ENCODE measurements at regions not wholly inside any gene's neighbourhood (a gene's known extent, or its start where the extent isn't known, plus 50 kb on each side); places are given as distances from the start of the nearest gene placed in this dataset.

DNA sequence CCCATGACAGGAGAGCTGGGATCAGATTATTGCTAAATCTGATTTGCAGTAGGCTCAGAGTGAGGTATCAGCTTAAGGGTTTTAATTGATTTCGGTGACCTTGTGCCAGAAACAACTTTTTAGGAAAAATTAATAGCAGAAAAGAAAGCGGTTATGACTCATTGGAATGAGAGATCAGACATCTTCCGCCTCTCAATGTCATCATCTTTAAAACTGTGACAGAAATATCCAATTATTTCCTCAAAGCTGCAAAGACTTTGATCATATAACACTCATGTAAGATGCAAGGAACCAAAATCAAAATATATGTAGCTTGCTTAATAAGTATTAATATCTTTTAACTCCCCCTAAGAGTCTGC is 190.1 kb upstream of the FOXF1 start:
- DNase-seq (ENCODE audit: low read depth) = no peak

DNA sequence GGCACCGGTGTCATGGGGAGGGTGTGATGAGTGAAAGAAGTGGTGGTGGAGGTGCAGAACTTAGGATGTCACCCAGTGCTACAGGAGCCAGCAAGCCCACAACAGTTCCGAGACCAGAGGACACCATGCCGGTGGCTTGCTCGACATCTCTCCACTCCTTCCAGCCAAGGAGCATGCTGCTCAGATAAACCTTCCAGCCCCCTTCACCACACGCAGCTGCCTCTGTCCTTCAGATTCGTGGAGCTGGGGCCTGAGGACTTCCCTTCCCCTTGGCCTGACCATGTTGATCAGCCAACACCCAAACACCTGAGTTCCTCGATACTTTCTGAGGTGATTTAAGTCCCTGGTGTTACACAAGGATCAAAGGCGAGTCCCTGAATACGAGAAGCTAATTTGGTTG is 188.8 kb upstream of the FOXF1 start:
- DNase-seq (ENCODE audit: low read depth) = no peak

DNA sequence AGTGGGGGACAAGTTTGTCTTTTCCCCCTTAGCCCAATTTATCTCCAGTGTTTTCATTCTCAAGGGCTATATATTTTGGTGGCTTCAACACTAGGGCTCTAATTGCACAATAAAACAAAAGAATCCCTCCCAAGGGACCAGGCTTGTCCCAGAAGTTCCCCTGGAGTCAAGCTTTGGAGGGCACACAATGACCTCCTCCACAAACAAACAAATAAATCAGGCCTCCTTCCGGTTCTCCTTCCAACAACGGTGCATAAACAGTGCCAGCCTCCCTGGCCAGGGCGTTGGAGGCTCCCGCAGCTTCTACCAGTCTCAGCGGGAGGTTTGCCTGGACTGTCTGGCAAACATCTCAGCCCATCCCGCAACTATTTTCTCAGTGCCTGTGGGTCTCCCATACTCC is 188.0 kb upstream of the FOXF1 start:
- no peak for DNase-seq (ENCODE audit: low read depth)

DNA sequence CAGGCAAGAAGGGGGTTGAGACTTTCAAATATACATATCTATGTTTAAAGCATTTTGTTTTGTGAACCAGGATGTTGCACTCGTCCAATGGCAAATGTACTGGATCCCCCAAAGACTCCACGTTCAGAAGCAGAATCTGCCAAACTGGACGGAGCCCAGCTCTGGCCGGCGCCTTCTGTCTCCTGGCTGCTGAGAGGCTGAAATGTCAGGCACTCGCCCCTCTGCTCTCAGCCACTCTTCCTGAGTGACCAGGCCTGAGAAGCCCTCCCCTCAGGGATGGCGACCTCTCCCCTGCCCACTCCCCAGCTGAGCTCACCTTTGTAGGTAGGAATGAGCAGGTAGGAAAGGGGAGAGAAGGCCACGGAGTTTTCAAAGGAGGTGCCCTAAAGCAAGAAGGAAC is 187.5 kb upstream of the FOXF1 start:
- no peak for DNase-seq (ENCODE audit: low read depth)

DNA sequence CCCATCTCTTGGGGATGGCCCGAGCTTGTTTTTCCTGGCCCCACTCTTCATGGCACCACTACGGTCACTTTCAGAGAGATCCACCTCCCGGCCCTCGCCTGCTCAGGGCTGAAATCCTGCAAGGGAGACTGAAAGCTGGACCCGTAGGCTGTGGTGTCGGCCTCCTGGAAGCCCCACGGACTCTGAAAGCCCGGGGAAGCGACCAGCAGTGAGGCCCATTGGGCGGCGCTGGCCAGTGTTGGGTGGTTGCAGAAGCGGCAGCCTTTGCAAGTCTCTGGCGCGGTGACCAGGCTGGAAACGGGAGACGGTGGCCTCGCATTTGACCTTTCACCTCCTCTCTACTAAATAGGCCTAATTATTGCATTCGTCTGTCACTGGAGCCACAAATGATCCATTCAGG is 186.0 kb upstream of the FOXF1 start:
- DNase-seq (ENCODE audit: low read depth) = no peak

DNA sequence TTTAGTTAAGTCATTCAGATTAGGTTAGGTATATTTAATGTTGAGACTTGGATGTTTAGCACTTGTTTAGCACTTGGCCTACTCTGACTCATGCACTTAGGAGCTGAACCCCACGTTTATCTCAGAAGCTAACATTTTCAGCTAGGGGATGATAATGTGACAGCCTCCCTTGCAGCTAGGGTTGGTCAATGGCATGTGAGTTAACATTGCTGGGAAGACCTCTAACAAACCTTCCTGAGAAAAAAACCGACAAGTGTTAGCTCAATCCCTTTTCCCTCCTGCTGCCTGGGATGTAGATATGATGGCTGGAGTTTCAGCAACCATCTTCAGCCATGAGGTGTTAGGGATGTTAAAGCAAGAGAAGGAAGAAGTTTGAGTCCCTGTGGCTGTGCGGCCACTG is 185.0 kb upstream of the FOXF1 start:
- no peak for DNase-seq (ENCODE audit: low read depth)

DNA sequence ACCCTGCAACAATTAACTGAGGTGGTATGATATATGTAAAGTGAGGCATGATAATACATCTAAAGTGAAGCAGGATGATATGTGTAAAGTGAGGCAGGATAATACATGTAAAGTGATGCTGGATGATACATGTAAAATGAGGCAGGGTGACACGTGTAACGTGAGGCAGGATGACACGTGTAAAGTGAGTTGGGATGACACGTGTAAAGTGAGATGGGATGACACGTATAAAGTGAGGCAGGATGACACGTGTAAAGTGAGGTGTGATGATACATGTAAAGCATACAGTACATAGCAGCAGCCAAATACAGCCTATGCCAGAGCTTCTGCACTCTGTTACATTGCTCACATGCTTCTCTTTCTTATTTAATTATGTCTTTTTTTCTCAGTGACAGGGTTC is 184.4 kb upstream of the FOXF1 start:
- no peak for DNase-seq (ENCODE audit: low read depth)

DNA sequence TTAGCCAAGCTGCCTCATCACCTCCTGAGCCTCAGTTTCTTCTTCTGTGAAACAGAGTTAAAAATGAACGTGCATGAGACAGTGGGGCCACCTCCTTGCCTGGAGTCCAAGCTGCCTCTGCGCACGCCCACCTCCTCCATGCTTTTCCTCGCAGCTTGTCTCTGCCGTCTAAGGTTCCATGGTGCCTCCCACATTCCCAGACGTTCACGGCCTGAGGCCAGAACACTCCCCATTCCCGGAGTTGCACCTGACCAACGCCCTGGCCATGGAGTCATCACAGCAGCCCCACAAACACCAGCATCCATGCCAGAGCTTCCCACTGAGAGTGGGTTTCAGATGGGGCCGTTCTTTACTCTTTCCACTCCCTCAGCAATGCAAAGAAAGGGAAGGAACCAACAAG is 183.0 kb upstream of the FOXF1 start:
- no peak for DNase-seq (ENCODE audit: low read depth)

DNA sequence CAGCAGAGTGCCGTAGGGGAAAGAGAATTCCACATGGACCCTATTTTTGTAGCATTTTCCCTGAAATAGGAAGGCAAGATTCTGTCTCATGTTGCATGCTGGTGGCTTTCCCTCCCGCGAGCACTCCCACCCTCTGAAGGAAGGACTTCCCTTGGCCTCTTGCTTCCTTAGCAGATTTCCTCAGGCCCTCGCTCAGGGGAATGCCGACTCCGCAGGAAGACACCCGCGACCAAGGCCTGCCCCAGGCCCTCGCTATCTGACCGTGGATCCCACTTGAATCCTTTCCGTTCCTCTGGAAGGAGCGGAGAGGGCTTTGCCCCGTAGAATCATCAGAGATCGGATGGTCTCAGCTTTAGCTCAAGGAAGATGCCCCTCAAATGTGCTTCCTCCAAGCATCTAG is 179.4 kb upstream of the FOXF1 start:
- DNase-seq (ENCODE audit: low read depth) = no peak

DNA sequence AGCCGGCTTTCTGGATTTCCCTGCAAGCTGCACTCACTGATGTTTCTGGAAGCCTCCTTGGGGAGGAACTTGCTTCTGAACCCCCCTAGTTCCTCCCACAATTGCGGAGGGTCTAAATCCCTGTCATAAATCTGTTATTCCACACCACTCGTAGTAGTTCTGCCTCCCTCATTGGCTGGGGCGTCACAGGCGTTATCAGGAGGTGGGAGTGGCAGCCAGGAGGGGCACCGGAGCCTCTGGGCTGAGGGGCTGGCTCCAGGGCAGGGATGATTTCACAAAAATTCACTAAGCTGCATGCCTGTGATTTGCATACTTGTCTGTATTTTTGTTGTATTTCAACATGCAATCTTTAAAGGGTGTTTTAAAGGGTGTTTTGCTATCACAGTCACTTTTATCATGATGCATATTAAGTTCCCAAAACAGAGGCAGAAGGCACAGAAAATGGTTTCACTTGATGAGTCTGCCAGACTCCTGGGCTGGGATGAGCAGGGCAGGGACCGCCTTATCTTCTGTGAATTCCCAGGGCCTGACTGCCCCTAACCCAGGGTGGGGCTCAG is 176.2 kb upstream of the FOXF1 start:
- no peak for DNase-seq (ENCODE audit: low read depth)

DNA sequence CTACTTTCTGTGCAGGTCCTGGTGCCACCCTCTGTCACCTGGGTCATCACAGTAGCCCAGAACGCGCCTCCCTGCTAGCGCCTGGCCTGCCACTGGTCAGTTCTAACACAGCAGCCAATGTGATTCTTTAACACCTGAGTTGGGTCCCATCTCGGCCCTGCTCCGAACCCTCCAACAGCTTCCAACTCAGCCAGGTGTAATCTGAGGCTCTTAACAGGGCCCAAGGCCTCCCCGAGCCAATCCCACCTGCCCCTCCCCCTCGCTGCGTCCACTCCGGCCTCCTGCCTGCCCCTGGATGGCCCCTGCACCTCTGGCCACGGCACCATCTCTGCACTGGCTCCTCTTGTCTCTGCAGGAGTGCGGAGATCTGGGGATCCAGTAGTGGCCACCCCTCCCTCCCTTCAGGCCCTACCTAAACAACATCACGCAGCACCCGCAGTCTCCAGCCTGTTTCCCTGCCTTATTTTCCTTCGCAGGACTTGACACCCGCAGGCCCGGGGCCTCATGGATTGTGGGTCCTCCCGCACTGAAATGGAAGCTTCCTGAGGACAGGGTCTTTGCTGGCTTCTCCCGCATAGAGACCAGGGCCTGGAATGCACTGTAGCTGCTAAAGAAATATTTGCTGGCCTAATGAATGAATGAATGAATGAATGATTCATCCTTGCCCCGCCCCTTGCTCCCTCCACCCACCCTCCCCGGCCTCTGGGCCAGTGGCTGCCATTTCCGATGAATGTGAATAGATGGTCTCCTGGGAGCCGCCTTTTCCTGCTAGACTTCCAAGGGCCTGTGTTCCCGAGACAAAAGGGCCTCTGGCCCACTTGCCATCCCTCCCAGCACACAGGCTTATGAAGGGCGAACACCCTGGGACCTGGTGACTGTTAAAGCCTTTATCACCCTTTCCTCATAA is 174.8 kb upstream of the FOXF1 start:
- no peak for DNase-seq (ENCODE audit: low read depth)

DNA sequence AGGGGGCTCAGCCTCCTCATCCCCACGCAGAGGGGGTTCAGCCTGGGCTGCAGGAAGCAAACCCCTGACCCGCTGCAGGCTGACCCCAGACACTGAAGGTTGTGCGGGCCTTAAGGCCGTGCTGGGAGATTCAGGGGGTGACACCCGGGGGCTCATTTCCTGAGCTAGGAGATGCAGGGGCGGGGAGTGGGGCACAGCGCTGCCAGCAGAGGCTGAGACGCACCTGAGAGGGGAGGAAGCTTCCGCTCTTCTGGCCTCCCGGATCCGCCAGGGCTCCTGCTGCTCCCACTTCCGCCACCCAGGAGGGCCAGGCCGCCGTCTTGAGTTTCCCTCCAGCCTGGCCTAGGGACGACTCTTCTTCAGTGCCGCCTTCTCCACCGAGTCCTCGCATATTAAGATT is 173.2 kb upstream of the FOXF1 start:
- DNase-seq (ENCODE audit: low read depth) = no peak

DNA sequence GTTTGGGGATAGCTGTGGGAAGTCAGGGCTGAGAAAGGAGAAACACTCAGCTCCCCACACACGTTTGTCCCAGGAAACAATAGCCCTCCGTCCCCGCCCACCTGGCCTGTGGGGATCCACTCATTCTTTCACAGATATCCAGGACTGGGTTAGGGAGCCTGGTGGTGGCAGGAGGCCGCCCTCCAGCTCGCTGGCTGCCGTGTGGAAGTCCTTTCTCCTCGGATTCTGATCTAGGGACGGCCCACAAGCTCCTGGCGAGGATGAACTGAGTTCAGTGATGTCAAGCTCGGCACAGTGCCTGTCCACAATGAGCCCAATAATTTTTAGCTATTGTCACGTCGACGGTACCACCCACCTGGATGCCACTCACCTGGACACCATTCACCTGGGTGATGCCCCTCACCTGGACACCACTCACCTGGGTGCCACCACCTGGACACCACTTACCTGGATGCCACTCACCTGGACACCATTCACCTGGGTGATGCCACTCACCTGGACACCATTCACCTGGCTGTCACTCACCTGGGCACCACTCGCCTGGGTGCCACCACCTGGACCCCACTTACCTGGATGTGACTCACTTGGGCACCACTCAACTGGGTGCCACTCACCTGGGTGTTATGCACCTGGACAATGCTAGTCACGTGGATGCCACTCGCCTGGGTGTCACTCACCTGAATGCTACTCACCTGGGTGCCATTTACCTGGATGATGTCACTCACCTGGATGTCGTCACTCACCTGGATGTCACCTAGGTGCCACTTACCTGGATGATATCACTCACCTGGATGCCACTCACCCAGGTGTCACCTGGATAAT is 172.5 kb upstream of the FOXF1 start:
- DNase-seq (ENCODE audit: low read depth) = no peak

DNA sequence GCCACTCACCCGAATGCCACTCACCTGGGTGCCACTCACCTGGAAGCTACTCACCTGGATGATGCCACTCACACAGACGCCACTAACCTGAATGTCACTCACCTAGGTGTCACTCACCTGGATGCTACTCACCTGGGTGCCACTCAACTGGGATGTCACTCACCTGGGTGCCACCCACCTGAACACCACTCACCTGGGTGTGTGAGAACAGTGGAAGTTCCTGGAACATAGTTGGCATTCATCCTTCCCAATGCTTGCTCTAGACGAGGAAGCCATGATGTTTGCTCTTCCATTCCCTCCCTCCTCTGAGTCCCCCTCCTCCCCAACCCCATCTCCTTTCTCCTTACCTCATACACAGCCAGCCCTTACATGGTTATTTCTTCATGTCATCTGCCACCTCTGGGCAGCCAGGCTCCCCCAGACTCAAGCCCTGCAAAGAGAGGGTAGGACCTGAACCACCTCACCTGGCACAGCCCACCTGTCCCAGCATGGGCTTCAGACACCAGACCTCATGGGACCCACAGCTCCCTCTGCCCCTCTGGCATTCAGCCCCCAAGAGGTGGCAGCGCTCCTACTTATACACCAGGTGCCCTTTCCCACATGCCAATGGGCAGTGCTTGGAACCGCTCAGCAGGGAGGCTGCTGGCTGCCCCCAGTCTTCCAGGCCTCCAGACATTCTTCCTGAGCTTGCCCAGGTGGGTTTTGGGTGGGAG is 171.8 kb upstream of the FOXF1 start:
- no peak for DNase-seq (ENCODE audit: low read depth)

DNA sequence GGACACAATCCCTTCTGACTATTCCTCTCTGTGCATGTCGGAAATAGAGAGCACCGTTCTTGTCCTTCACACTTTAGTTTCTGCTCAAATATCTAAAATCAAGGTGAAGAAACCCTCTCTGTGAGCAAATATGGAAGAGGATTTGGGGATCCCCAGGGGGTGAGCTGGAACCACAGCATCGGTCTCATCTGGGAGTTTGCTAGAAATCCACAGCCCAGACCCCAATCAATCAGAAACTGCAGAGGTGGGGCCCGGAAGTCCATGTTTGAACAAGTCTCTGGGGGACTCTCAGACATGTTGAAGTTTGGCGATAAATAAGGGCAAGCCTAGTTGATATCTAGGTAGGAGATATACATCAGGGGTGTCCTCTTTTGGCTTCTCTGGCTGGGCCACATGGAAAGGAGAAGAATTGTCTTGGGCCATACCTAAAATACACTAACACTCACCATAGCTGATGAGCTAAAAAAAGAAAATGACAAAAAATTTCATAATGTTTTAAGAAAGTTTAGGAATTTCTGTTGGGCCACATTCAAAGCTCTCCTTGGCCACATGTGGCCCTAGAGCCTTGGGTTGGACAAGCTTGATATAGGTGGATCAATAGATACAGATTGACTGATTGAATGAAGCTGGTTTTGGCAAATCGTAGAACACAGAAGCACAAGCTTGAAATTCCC is 168.0 kb upstream of the FOXF1 start:
- DNase-seq (ENCODE audit: low read depth) = no peak

DNA sequence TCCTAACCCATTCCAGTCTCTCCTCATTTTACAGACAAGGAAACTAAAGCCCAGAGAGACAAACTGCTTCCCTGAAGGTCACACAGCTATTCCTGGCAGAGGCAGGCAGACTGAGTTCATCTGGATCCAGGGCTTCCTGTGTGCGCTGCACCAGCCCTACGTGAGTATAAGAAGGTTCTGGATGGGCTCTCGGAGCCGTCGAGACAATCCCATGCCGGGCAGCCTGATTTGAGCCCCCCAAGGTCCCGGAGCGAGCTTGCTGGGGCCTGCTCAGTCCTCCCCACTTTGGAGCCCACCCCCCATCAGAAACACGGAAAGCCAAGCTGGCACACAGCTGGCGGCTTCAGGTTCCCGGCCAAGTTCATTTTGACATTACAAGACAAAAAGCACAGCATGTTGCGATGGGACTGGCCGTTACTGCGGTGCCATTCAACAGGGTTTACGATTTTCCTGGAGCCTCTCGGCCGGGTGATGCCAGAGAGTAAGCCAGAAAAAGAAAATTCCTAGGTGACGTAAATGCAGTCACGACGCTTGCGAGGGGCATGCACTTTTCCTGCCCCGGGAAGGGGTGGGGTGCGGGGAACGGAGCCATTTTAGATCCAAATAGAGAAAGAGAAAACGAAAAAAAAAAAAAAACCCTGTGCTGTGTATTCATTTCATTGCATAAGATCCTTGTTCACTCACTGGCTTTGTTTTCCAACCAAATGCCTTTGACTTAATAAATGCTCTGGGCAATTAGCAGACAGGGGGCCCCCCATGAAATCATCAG is 167.1 kb upstream of the FOXF1 start:
- no peak for DNase-seq (ENCODE audit: low read depth)

DNA sequence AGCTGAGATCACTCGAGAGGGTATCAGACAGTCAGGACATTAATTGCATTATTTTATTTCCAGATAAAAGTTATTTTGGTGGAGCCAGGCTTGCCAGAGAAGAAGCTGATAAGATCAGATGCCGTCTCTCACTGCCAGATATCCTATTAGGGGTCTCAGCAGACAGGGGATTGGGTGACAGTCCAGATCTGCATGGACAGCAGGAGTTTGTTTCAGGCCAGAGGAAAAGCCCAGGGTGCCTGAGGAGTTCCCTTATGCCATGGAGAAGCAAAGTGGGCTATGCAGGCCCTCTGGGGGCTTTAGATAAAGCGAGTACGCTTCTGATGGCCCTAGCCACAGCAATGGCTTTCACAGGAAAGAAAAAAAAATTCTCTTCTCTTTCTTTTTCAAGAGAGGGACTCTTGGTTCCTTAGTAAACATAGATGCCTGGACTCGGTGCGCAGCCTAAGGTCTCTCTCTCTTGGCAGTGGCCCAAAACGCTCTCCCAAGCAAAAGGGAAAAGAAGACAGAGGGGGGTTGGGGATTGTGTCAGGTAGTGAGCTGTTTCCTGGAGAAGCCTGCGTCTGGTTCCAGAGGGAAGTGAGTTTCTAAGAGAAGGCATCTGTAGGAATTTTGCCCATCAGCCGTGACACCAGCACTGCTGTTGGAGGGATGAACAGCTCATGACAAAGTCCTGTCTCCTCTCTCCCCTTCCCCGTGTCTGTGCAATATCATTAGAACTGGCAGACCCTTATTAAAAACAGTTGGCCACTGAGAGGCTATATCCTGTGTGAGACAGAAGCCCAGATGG is 166.3 kb upstream of the FOXF1 start:
- DNase-seq (ENCODE audit: low read depth) = no peak

DNA sequence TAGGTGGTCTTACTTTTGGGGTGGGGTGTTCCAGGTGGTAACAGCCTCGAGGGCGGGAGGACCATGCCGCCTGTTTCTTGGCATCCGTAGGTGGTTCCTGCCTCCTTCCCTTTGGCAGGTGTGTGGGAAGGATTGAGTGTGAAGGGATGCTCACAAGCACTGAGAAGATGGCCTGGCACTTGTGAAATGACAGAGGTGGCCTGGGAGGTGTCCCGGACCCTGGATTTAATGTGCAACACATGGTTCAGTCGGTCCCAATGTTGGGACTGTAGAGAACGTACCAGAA is 165.8 kb upstream of the FOXF1 start:
- no peak for DNase-seq (ENCODE audit: low read depth)

DNA sequence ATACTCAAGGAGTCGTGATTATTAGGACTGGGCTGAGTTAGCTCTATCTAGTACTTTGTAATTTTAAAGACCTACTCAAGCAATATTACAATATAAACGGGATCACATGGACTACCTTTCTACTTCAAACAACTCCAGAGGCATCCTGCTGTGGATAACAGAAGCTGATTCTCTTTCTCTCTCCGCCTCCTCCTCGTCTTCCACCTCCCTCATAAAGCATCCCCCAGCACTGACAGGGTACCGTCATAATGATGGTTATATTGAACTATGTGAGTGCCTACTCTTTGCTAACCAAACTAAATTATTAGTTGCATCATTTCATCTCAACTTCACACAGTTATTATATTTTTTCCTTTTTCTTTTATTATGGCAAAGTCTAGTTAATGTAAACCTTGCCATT is 165.4 kb upstream of the FOXF1 start:
- no peak for DNase-seq (ENCODE audit: low read depth)

DNA sequence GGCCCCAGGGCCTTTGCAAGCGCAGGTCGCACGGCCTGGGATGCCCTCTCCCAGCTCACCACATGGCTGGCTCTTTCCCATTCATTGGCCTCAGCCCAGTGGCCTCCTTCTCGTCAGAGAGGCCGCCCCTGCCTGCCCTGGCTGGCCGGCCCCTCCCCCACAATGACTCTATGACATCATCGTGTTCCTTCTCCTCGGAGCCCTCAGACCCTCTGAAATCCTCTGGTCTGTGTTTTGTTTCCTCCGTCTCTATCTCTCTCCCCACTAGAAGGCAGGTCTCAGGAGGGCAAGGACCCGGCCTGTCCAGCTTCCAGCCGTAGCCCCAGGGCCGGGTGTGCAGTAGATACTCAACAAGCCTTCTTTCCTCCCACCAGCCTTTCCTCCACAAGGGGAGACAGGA is 164.8 kb upstream of the FOXF1 start:
- DNase-seq (ENCODE audit: low read depth) = no peak

DNA sequence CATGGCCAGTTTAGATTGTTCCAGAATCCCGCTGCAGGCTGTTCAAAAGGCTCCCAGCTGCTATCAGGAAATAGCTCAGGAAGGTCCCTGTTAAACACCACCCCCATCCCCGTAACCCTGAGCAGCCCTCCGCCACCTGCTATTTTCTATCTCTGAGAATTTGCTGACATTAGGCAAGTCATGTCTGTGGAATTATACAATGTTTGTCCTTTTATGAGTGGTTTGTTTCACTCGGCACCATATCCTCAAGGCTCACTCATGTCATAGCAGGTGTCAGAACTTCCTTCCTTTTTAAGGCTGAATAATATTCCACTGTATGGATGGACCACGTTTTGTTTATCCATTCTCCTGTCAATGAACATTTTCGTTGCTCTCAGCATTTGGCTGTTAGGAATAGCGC is 164.3 kb upstream of the FOXF1 start:
- DNase-seq (ENCODE audit: low read depth) = no peak

All from activated gamma-delta T cell treated with anti-CD3 and anti-CD28 coated beads, Interleukin-2, amount 50 U/mL, for 16 hours (primary cell).